ENCODE measurements at regions not wholly inside any gene's neighbourhood (a gene's known extent, or its start where the extent isn't known, plus 50 kb on each side); places are given as distances from the start of the nearest gene placed in this dataset.

- DNase-seq (ENCODE audit: low spot score): no peak
Observed at GRCh38 chr15:67944010-67944641, 104.3 kb upstream of the RNU6-1 start.

- DNase-seq (ENCODE audit: low spot score): no peak
Observed at GRCh38 chr15:67945131-67945530, 105.3 kb upstream of the RNU6-1 start.

- DNase-seq (ENCODE audit: low spot score): no peak
Observed at GRCh38 chr15:67945951-67946700, 106.3 kb upstream of the RNU6-1 start.

GRCh38 chr15:67946701-67947100 lies 106.9 kb upstream of the RNU6-1 start:
- DNase-seq (ENCODE audit: low spot score): no peak

- no peak for DNase-seq (ENCODE audit: low spot score)
Observed at GRCh38 chr15:67947254-67948039, 106.7 kb upstream of the PIAS1 start.

- DNase-seq (ENCODE audit: low spot score): no peak
Observed at GRCh38 chr15:67948215-67948614, 105.9 kb upstream of the PIAS1 start.

GRCh38 chr15:67951187-67951586 lies 102.9 kb upstream of the PIAS1 start:
- peak; percentile 5 for DNase-seq (ENCODE audit: low spot score)

- no peak for DNase-seq (ENCODE audit: low spot score)
Observed at GRCh38 chr15:67953299-67953698, 100.8 kb upstream of the PIAS1 start.

- DNase-seq (ENCODE audit: low spot score): no peak
Observed at GRCh38 chr15:67955252-67955651, 98.9 kb upstream of the PIAS1 start.

GRCh38 chr15:67957435-67958132 lies 96.5 kb upstream of the PIAS1 start:
- DNase-seq (ENCODE audit: low spot score): no peak

GRCh38 chr15:67967871-67968431 lies 86.2 kb upstream of the PIAS1 start:
- no peak for DNase-seq (ENCODE audit: low spot score)

GRCh38 chr15:67968564-67968963 lies 85.6 kb upstream of the PIAS1 start:
- no peak for DNase-seq (ENCODE audit: low spot score)

GRCh38 chr15:67968966-67969365 lies 85.1 kb upstream of the PIAS1 start:
- DNase-seq (ENCODE audit: low spot score): no peak

GRCh38 chr15:67969892-67970291 lies 84.2 kb upstream of the PIAS1 start:
- no peak for DNase-seq (ENCODE audit: low spot score)

GRCh38 chr15:67972377-67972776 lies 81.7 kb upstream of the PIAS1 start:
- no peak for DNase-seq (ENCODE audit: low spot score)

- no peak for DNase-seq (ENCODE audit: low spot score)
Observed at GRCh38 chr15:67973846-67974245, 80.3 kb upstream of the PIAS1 start.

GRCh38 chr15:67976506-67977073 lies 77.5 kb upstream of the PIAS1 start:
- DNase-seq (ENCODE audit: low spot score): no peak

GRCh38 chr15:67977414-67978089 lies 76.6 kb upstream of the PIAS1 start:
- no peak for DNase-seq (ENCODE audit: low spot score)

- no peak for DNase-seq (ENCODE audit: low spot score)
Observed at GRCh38 chr15:67979281-67979680, 74.8 kb upstream of the PIAS1 start.

GRCh38 chr15:67980171-67980570 lies 73.9 kb upstream of the PIAS1 start:
- DNase-seq (ENCODE audit: low spot score): no peak
